H9 (cell line): ENCODE measurements at regions not wholly inside any gene's neighbourhood (a gene's known extent, or its start where the extent isn't known, plus 50 kb on each side); places are given as distances from the start of the nearest gene placed in this dataset.

Experiments
- DNase-seq: peaks from one replicate; pipeline ENCODE4 v3.0.0-alpha.2; 2017
- H2AFZ ChIP-seq: one replicate; pipeline ENCODE4 v1.6.1; 2013; ENCODE audit warnings: mild to moderate bottlenecking, low read length, control low read depth, moderate library complexity
- H2AK5ac ChIP-seq: 2 replicates; pipeline ENCODE4 v1.6.1; 2013; ENCODE audit warnings: low read length, control low read depth, mixed read lengths; ENCODE audit not compliant: insufficient read length
- H2BK120ac ChIP-seq: one replicate; pipeline ENCODE4 v1.6.1; 2013; ENCODE audit warnings: low read depth, mild to moderate bottlenecking, low read length, control low read depth, inconsistent platforms; ENCODE audit not compliant: poor library complexity, severe bottlenecking
- H2BK12ac ChIP-seq: 2 replicates; pipeline ENCODE4 v1.6.1; 2013; ENCODE audit warnings: low read length, control low read depth, mixed read lengths, low read depth; ENCODE audit not compliant: insufficient read length
- H2BK15ac ChIP-seq: 2 replicates; pipeline ENCODE4 v1.6.1; 2013; ENCODE audit warnings: low read depth, low read length, control low read depth
- H2BK20ac ChIP-seq: one replicate; pipeline ENCODE4 v1.6.1; 2013; ENCODE audit warnings: low read depth, mild to moderate bottlenecking, low read length, control low read depth, inconsistent platforms; ENCODE audit not compliant: poor library complexity, severe bottlenecking
- H2BK5ac ChIP-seq: 2 replicates; pipeline ENCODE4 v1.6.1; 2013; ENCODE audit warnings: low read length, control low read depth, mixed read lengths; ENCODE audit not compliant: insufficient read length
- H3K14ac ChIP-seq: 2 replicates; pipeline ENCODE4 v1.6.1; 2013; ENCODE audit warnings: low read length, control low read depth; ENCODE audit not compliant: insufficient read depth
- H3K18ac ChIP-seq: 2 replicates; pipeline ENCODE4 v1.6.1; 2013; ENCODE audit warnings: low read depth, mild to moderate bottlenecking, mixed read lengths, low read length, control low read depth; ENCODE audit not compliant: insufficient read length
- H3K23ac ChIP-seq: 2 replicates; pipeline ENCODE4 v1.6.1; 2013; ENCODE audit warnings: low read length, control low read depth, mixed read lengths, low read depth; ENCODE audit not compliant: insufficient read length
- H3K23me2 ChIP-seq: 2 replicates; pipeline ENCODE4 v1.6.1; 2013; ENCODE audit warnings: low read depth, mild to moderate bottlenecking, mixed read lengths, low read length, control low read depth; ENCODE audit not compliant: insufficient read length, poor library complexity, severe bottlenecking
- H3K27ac ChIP-seq: 2 replicates; pipeline ENCODE4 v1.5.1; 2013; ENCODE audit warnings: low read length, control low read depth, mixed read lengths, low read depth; ENCODE audit not compliant: insufficient read length
- H3K27me3 ChIP-seq: 2 replicates; pipeline ENCODE4 v1.6.1; 2013; ENCODE audit warnings: low read length, control low read depth, inconsistent platforms; ENCODE audit not compliant: insufficient read depth
- H3K4ac ChIP-seq: 2 replicates; pipeline ENCODE4 v1.6.1; 2013; ENCODE audit warnings: low read depth, mild to moderate bottlenecking, control low read depth, inconsistent platforms, low read length, moderate library complexity
- H3K4me1 ChIP-seq: 2 replicates; pipeline ENCODE4 v1.6.1; 2013; ENCODE audit warnings: low read length, control low read depth, inconsistent platforms; ENCODE audit not compliant: insufficient read depth
- H3K4me2 ChIP-seq: 2 replicates; pipeline ENCODE4 v1.6.1; 2013; ENCODE audit warnings: low read length, control low read depth, mixed read lengths; ENCODE audit not compliant: insufficient read length, insufficient read depth
- H3K56ac ChIP-seq: 2 replicates; pipeline ENCODE4 v1.6.1; 2013; ENCODE audit warnings: low read depth, mild to moderate bottlenecking, mixed read lengths, low read length, control low read depth; ENCODE audit not compliant: insufficient read length
- H3K79me1 ChIP-seq: 2 replicates; pipeline ENCODE4 v1.6.1; 2013; ENCODE audit warnings: low read depth, mild to moderate bottlenecking, moderate library complexity, low read length, control low read depth, inconsistent platforms; ENCODE audit not compliant: insufficient read depth, poor library complexity, severe bottlenecking
- H3K79me2 ChIP-seq: 2 replicates; pipeline ENCODE4 v1.6.1; 2013; ENCODE audit warnings: low read length, control low read depth, inconsistent platforms; ENCODE audit not compliant: insufficient read depth
- H3K9ac ChIP-seq: 2 replicates; pipeline ENCODE4 v1.6.1; 2013; ENCODE audit warnings: low read length, control low read depth, mixed read lengths; ENCODE audit not compliant: insufficient read length; ENCODE audit errors: extremely low read depth
- H3K9me3 ChIP-seq: one replicate; pipeline ENCODE4 v1.6.1; 2013; ENCODE audit warnings: low read depth, low read length, inconsistent platforms; ENCODE audit not compliant: control insufficient read depth
- H3T11ph ChIP-seq: one replicate; pipeline ENCODE4 v1.6.1; 2013; ENCODE audit warnings: mild to moderate bottlenecking, low read length, control low read depth, inconsistent platforms
- H4K20me1 ChIP-seq: one replicate; pipeline ENCODE4 v1.6.1; 2013; ENCODE audit not compliant: control insufficient read depth, insufficient read length, insufficient read depth
- H4K5ac ChIP-seq: 2 replicates; pipeline ENCODE4 v1.6.1; 2013; ENCODE audit warnings: low read depth, mild to moderate bottlenecking, mixed read lengths, low read length, control low read depth; ENCODE audit not compliant: insufficient read length
- H4K8ac ChIP-seq: replicated peaks from 2 replicates; pipeline ENCODE4 v1.6.1; 2013; ENCODE audit warnings: low read length, control low read depth, mixed read lengths, low read depth; ENCODE audit not compliant: insufficient read length
- H4K91ac ChIP-seq: 2 replicates; pipeline ENCODE4 v1.6.1; 2013; ENCODE audit warnings: low read depth, mild to moderate bottlenecking, moderate library complexity, mixed read lengths, low read length, control low read depth; ENCODE audit not compliant: insufficient read length
- H3K27ac Mint-ChIP-seq, 3 experiments: 2 replicates in 2 of 3; 3 replicates in 1 of 3; pipeline ENCODE4 v1.8.0; 2020 to 2021; ENCODE audit warnings: mixed read lengths in 3 of 3, mild to moderate bottlenecking in 1 of 3, moderate library complexity in 1 of 3
- H3K27me3 Mint-ChIP-seq: 2 replicates; pipeline ENCODE4 v1.8.0; 2021; ENCODE audit warnings: low read depth, mild to moderate bottlenecking, moderate library complexity, mixed read lengths
- H3K36me3 Mint-ChIP-seq, 3 experiments: 2 replicates in 2 of 3; 3 replicates in 1 of 3; pipeline ENCODE4 v1.8.0; 2020 to 2021; ENCODE audit warnings: low read depth in 3 of 3, mixed read lengths in 3 of 3; ENCODE audit not compliant: insufficient read depth in 1 of 3
- H3K4me1 Mint-ChIP-seq, 2 experiments: 2 replicates each; pipeline ENCODE4 v1.8.0; 2020; ENCODE audit warnings: mixed read lengths in 2 of 2
- H3K4me3 Mint-ChIP-seq, 2 experiments: 2 replicates in 1 of 2; 3 replicates in 1 of 2; pipeline ENCODE4 v1.8.0; 2020 to 2021; ENCODE audit warnings: mild to moderate bottlenecking in 2 of 2, mixed read lengths in 2 of 2, moderate library complexity in 1 of 2
- H3K9me3 Mint-ChIP-seq, 2 experiments: 2 replicates in 1 of 2; 3 replicates in 1 of 2; pipeline ENCODE4 v1.8.0; 2020; ENCODE audit warnings: mild to moderate bottlenecking in 2 of 2, mixed read lengths in 2 of 2, moderate library complexity in 1 of 2
- WGBS: extraction: QIAGEN DNeasy Blood & Tissue Kit; methylation state at CpG from one replicate; pipeline ENCODE4 v1.1.7; 2013; ENCODE audit warnings: missing lambda C conversion rate, low lambda C conversion rate, mixed read lengths; ENCODE audit not compliant: insufficient read length; ENCODE audit errors: extremely low coverage; 5-methylcytosine and 5-hydroxymethylcytosine counted together
- TF ChIP-seq, protein P1 (sequence below): fragments of 200-600 bp; sonication (generic); conservative IDR thresholded peaks from 3 replicates; pipeline ENCODE4 v1.8.0; 2021; ENCODE audit warnings: antibody characterized with exemption, mild to moderate bottlenecking

DNA sequence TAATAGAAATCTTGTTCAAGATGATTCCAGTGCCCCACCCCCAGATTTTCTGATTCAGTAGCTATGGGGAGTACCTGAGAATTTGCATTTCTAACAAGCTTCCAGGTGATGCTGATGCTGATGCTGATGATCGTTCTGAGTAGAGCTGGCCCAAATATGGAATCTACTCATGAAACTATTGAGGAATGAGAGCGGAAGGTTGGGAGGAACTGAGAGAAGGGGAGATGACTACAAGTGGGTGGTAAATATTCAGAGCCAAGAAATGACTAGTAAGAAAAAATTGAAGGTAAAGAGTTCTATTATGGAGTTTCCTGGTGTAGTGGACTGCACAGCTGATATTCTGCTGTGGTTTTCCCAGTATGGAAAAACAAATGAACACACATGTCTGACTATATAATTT, 235.4 kb upstream of the FN1 start:
- H3K79me1 ChIP-seq: no peaks in the 10 kb centered on the region
- TF ChIP-seq, protein P1, sequence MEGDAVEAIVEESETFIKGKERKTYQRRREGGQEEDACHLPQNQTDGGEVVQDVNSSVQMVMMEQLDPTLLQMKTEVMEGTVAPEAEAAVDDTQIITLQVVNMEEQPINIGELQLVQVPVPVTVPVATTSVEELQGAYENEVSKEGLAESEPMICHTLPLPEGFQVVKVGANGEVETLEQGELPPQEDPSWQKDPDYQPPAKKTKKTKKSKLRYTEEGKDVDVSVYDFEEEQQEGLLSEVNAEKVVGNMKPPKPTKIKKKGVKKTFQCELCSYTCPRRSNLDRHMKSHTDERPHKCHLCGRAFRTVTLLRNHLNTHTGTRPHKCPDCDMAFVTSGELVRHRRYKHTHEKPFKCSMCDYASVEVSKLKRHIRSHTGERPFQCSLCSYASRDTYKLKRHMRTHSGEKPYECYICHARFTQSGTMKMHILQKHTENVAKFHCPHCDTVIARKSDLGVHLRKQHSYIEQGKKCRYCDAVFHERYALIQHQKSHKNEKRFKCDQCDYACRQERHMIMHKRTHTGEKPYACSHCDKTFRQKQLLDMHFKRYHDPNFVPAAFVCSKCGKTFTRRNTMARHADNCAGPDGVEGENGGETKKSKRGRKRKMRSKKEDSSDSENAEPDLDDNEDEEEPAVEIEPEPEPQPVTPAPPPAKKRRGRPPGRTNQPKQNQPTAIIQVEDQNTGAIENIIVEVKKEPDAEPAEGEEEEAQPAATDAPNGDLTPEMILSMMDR: no peak
- no peak overlapping the region for H2BK20ac ChIP-seq
- no peak overlapping the region for H4K8ac ChIP-seq
- no peaks in the 10 kb centered on the region for H3K9me3 Mint-ChIP-seq
- H2BK15ac ChIP-seq: no peak overlapping the region
- no CpG with 5 or more reads among the region's 2 CpGs for WGBS
- no peaks in the 10 kb centered on the region for H4K20me1 ChIP-seq
- no peaks in the 10 kb centered on the region for H3K4me1 Mint-ChIP-seq
- no peak overlapping the region for H2AK5ac ChIP-seq
- no peaks in the 10 kb centered on the region for H3K36me3 Mint-ChIP-seq
- no peaks in the 10 kb centered on the region for H3K23me2 ChIP-seq
- H3K18ac ChIP-seq: no peak overlapping the region
- no peak overlapping the region for H3K14ac ChIP-seq
- no peak overlapping the region for H3K27ac ChIP-seq
- no peaks in the 10 kb centered on the region for H3K27me3 Mint-ChIP-seq
- no peak overlapping the region for H2BK120ac ChIP-seq
- H4K91ac ChIP-seq: no peak overlapping the region
- H3K9ac ChIP-seq: no peak overlapping the region
- no peaks in the 10 kb centered on the region for H3K79me2 ChIP-seq
- H3K4me1 ChIP-seq: no peaks in the 10 kb centered on the region
- H3K9me3 ChIP-seq: no peaks in the 10 kb centered on the region
- H3K27me3 ChIP-seq: no peaks in the 10 kb centered on the region
- no peak overlapping the region for H2BK12ac ChIP-seq
- H2AFZ ChIP-seq: no peak overlapping the region
- no peak overlapping the region for H3K4me3 Mint-ChIP-seq
- DNase-seq: no peak
- H3K4ac ChIP-seq: no peak overlapping the region
- H3K23ac ChIP-seq: no peak overlapping the region
- H3K56ac ChIP-seq: no peak overlapping the region
- no peak overlapping the region for H3K4me2 ChIP-seq
- no peak overlapping the region for H3T11ph ChIP-seq
- no peak overlapping the region for H2BK5ac ChIP-seq
- no peak overlapping the region for H4K5ac ChIP-seq
- no peak overlapping the region for H3K27ac Mint-ChIP-seq
